IMR-90 (cell line): ENCODE measurements at regions not wholly inside any gene's neighbourhood (a gene's known extent, or its start where the extent isn't known, plus 50 kb on each side); places are given as distances from the start of the nearest gene placed in this dataset.

Experiments used
- ATAC-seq: fragments of 200-7000 bp; cut with Tn5 transposase; 2 replicates; pipeline ENCODE4 v1.9.1; 2020; ENCODE audit warnings: low read depth, mild to moderate bottlenecking, moderate library complexity
- BruUV-seq: library from RNA; stranded (reverse); fragments of 400-500 nt; replicated peaks from 2 replicates; lab custom pipeline; 2021; lab: Mats Ljungman, UMichigan
- CTCF ChIA-PET: fragments of 300-600 bp; formaldehyde crosslinking; extraction: SDS; loops from one replicate; lab custom pipeline; 2021; ENCODE audit warnings: antibody characterized with exemption; lab: Yijun Ruan, JAX
- POLR2A ChIA-PET: fragments of 300-600 bp; sonication (Branson Sonifier 250); formaldehyde crosslinking; loops from one replicate; lab custom pipeline; 2022; ENCODE audit warnings: antibody characterized with exemption; ENCODE audit not compliant: unreplicated experiment; lab: Charles Lee
- DNase-seq: peaks from one replicate; pipeline ENCODE4 v3.0.0; 2013
- H2AFZ ChIP-seq: replicated peaks from 2 replicates; pipeline ENCODE3; 2013; ENCODE audit warnings: low read length, mild to moderate bottlenecking; ENCODE audit not compliant: poor library complexity
- H2AK5ac ChIP-seq: 2 replicates; pipeline ENCODE4 v1.6.1; 2013; ENCODE audit warnings: low read depth, low read length, inconsistent platforms
- H2AK9ac ChIP-seq: replicated peaks from 2 replicates; pipeline ENCODE3; 2013; ENCODE audit warnings: mild to moderate bottlenecking, low read depth, low read length, moderate library complexity; ENCODE audit not compliant: poor library complexity
- H2BK120ac ChIP-seq: 2 replicates; pipeline ENCODE4 v1.6.1; 2013; ENCODE audit warnings: low read depth, low read length, inconsistent platforms
- H2BK15ac ChIP-seq: 3 replicates; pipeline ENCODE4 v1.6.1; 2013; ENCODE audit warnings: low read depth, low read length, inconsistent platforms
- H2BK20ac ChIP-seq: 2 replicates; pipeline ENCODE4 v1.6.1; 2013; ENCODE audit warnings: low read depth, mild to moderate bottlenecking, inconsistent platforms, low read length, moderate library complexity
- H2BK5ac ChIP-seq: 2 replicates; pipeline ENCODE4 v1.6.1; 2013; ENCODE audit warnings: mild to moderate bottlenecking, low read depth, low read length, inconsistent platforms; ENCODE audit not compliant: poor library complexity, severe bottlenecking
- H3K14ac ChIP-seq: replicated peaks from 2 replicates; pipeline ENCODE4 v1.6.1; 2013; ENCODE audit warnings: low read depth, low read length, inconsistent platforms
- H3K18ac ChIP-seq: 2 replicates; pipeline ENCODE4 v1.6.1; 2013; ENCODE audit warnings: low read depth, low read length, control low read depth
- H3K23ac ChIP-seq: 2 replicates; pipeline ENCODE4 v1.6.1; 2013; ENCODE audit warnings: low read depth, low read length, inconsistent platforms
- H3K27ac ChIP-seq: 2 replicates; pipeline ENCODE4 v1.5.1; 2013; ENCODE audit warnings: mild to moderate bottlenecking, control low read depth, low read length; ENCODE audit not compliant: insufficient read depth
- H3K27me3 ChIP-seq: 2 replicates; pipeline ENCODE4 v1.6.1; 2013; ENCODE audit warnings: low read length; ENCODE audit not compliant: control insufficient read depth, insufficient read depth
- H3K36me3 ChIP-seq: 2 replicates; pipeline ENCODE4 v1.6.1; 2013; ENCODE audit warnings: low read length, mixed read lengths; ENCODE audit not compliant: control insufficient read depth, insufficient read depth
- H3K4ac ChIP-seq: 2 replicates; pipeline ENCODE4 v1.6.1; 2013; ENCODE audit warnings: low read depth, low read length, inconsistent platforms
- H3K4me1 ChIP-seq: 2 replicates; pipeline ENCODE4 v1.6.1; 2013; ENCODE audit warnings: low read length, mixed read lengths; ENCODE audit not compliant: control insufficient read depth, insufficient read depth
- H3K4me2 ChIP-seq: 2 replicates; pipeline ENCODE4 v1.6.1; 2013; ENCODE audit warnings: low read depth, mild to moderate bottlenecking, control low read depth, low read length, moderate library complexity
- H3K4me3 ChIP-seq: 2 replicates; pipeline ENCODE4 v1.5.1; 2013; ENCODE audit warnings: low read depth, mild to moderate bottlenecking, control low read depth, low read length, moderate library complexity; ENCODE audit not compliant: insufficient read depth
- H3K56ac ChIP-seq: 2 replicates; pipeline ENCODE4 v1.6.1; 2013; ENCODE audit warnings: low read length, inconsistent platforms; ENCODE audit not compliant: insufficient read depth; ENCODE audit errors: extremely low read depth
- H3K79me1 ChIP-seq, 2 experiments: 2 replicates each; pipeline ENCODE4 v1.6.1; 2013; ENCODE audit warnings: low read length in 2 of 2, inconsistent platforms in 1 of 2, low read depth in 1 of 2
- H3K9ac ChIP-seq: 2 replicates; pipeline ENCODE4 v1.6.1; 2013; ENCODE audit warnings: low read depth, low read length, control low read depth
- H3K9me1 ChIP-seq: 2 replicates; pipeline ENCODE4 v1.6.1; 2013; ENCODE audit warnings: low read length, inconsistent platforms; ENCODE audit not compliant: insufficient read depth
- H3K9me3 ChIP-seq: 2 replicates; pipeline ENCODE4 v1.6.1; 2013; ENCODE audit warnings: low read length; ENCODE audit not compliant: control insufficient read depth, insufficient read depth
- H4K20me1 ChIP-seq: 2 replicates; pipeline ENCODE4 v1.6.1; 2013; ENCODE audit warnings: low read length, inconsistent platforms; ENCODE audit not compliant: insufficient read depth
- H4K5ac ChIP-seq: 2 replicates; pipeline ENCODE4 v1.6.1; 2013; ENCODE audit warnings: mild to moderate bottlenecking, low read depth, low read length, control low read depth
- H4K8ac ChIP-seq, 2 experiments: 2 replicates each; pipeline ENCODE4 v1.6.1; 2013; ENCODE audit warnings: low read depth in 2 of 2, low read length in 2 of 2, control low read depth in 1 of 2, inconsistent platforms in 1 of 2
- H4K91ac ChIP-seq: 2 replicates; pipeline ENCODE4 v1.6.1; 2013; ENCODE audit warnings: low read depth, low read length, inconsistent platforms; ENCODE audit not compliant: insufficient read depth
- CEBPB ChIP-seq: IDR thresholded peaks from 2 replicates; pipeline ENCODE4 v1.6.1; 2012; ENCODE audit warnings: low read depth, low read length, improper control_type of control experiment
- CHD1 ChIP-seq: IDR thresholded peaks from 2 replicates; pipeline ENCODE4 v1.6.1; 2012; ENCODE audit warnings: low read depth, low read length, improper control_type of control experiment
- FOS ChIP-seq: fragments of 150-350 bp; IDR thresholded peaks from 2 replicates; pipeline ENCODE4 v1.6.1; 2016; ENCODE audit warnings: low read depth, low read length
- MAFK ChIP-seq: IDR thresholded peaks from 2 replicates; pipeline ENCODE4 v1.6.1; 2012; ENCODE audit warnings: low read depth, low read length, improper control_type of control experiment
- MAZ ChIP-seq: IDR thresholded peaks from 2 replicates; pipeline ENCODE4 v1.6.1; 2012; ENCODE audit warnings: low read depth, mild to moderate bottlenecking, low read length, improper control_type of control experiment, moderate library complexity, borderline replicate concordance
- MXI1 ChIP-seq: IDR thresholded peaks from 2 replicates; pipeline ENCODE4 v1.6.1; 2012; ENCODE audit warnings: low read depth, mild to moderate bottlenecking, low read length, moderate library complexity, borderline replicate concordance
- NFE2L2 ChIP-seq: fragments of 150-350 bp; IDR thresholded peaks from 2 replicates; pipeline ENCODE4 v1.6.1; 2016; ENCODE audit warnings: low read depth, mild to moderate bottlenecking, low read length
- POLR2A ChIP-seq: IDR thresholded peaks from 2 replicates; pipeline ENCODE4 v1.6.1; 2012; ENCODE audit warnings: mild to moderate bottlenecking, low read depth, low read length
- RCOR1 ChIP-seq: IDR thresholded peaks from 2 replicates; pipeline ENCODE4 v1.6.1; 2012; ENCODE audit warnings: mild to moderate bottlenecking, low read length, improper control_type of control experiment; ENCODE audit not compliant: insufficient replicate concordance
- SMC3 ChIP-seq: fragments of 150-350 bp; IDR thresholded peaks from 2 replicates; pipeline ENCODE4 v1.6.1; 2016; ENCODE audit warnings: low read depth, mild to moderate bottlenecking, antibody characterized with exemption, low read length, moderate library complexity
- WGBS, 2 experiments: methylation state at CpG; one replicate each; pipeline versions ENCODE4 v1.1.5 to v1.1.7; 2013; ENCODE audit warnings: missing lambda C conversion rate in 2 of 2; ENCODE audit not compliant: insufficient read length in 1 of 2; ENCODE audit errors: extremely low coverage in 2 of 2; 5-methylcytosine and 5-hydroxymethylcytosine counted together
- dilution Hi-C: fragments of 300-500 bp; cut with HindIII; formaldehyde crosslinking; loops from one replicate; pipeline ENCODE4 v1.14.3; 2018; ENCODE audit warnings: low sequenced_read_pairs; ENCODE audit not compliant: unreplicated experiment
- in situ Hi-C: fragments of 300-500 bp; cut with MboI; formaldehyde crosslinking; loops from 3 replicates; pipeline ENCODE4 v1.14.3; 2019; ENCODE audit warnings: low sequenced_read_pairs, inconsistent platforms, mixed read lengths
- intact Hi-C: fragments of 100-400 bp; cut with micrococcal nuclease; formaldehyde crosslinking; loops from 2 replicates; pipeline ENCODE4 v1.10.0; 2022
- TF ChIP-seq, protein P1 (sequence below): fragments of 150-350 bp; IDR thresholded peaks from 2 replicates; pipeline ENCODE4 v1.6.1; 2016; ENCODE audit warnings: low read depth, mild to moderate bottlenecking, low read length, moderate library complexity, borderline replicate concordance
- TF ChIP-seq, protein P2 (sequence below): fragments of 150-350 bp; IDR thresholded peaks from 2 replicates; pipeline ENCODE4 v1.6.1; 2017; ENCODE audit warnings: mild to moderate bottlenecking, antibody characterized with exemption, low read length, low read depth
- TF ChIP-seq, protein P3 (sequence below): conservative IDR thresholded peaks from 2 replicates; pipeline ENCODE4 v1.5.1; 2012; ENCODE audit warnings: mild to moderate bottlenecking, low read depth, low read length, improper control_type of control experiment

DNA sequence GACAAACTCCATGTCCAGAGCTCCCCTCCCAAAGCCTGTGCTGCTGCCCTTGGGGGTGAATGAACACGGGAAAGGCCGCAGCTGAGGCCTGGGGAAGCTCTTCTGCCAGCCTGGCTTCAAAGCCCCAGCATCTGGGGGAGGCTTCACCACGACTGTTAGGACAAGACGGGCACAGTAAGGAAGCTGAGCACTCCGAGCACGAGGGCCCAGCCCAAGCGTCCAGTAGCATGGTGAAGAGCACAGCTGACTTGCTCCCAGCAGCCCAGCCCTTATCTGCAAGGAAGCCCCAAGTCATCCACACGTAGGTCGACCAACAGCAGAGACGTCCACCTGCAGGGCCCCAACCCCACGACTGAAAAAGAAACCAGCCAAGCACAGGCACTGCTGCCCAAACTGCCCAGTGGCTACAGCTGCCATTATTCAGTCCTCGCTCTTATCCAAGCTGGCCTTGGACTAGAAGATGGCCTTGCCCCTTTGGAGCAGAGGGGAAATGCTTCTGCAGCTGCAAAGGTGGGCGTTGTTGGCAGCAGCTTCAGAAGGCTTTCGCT, 62.5 kb downstream of the SHANK2 start:
- no peak overlapping the region for H3K4ac ChIP-seq
- H3K4me1 ChIP-seq, result no peaks in the 10 kb centered on the region
- H4K91ac ChIP-seq, result no peak overlapping the region
- H2AK9ac ChIP-seq, result no peak overlapping the region
- no peak overlapping the region for H2AFZ ChIP-seq
- no peak overlapping the region for H4K5ac ChIP-seq
- H3K9ac ChIP-seq, result no peak overlapping the region
- H3K9me3 ChIP-seq, result no peaks in the 10 kb centered on the region
- ChIA-PET CTCF (no interaction called here), POLR2A (no interaction called here)
- no peak overlapping the region for H2BK15ac ChIP-seq
- 55% methylated on average over 5 of the region's 14 CpGs; no CpG with 5 or more reads in 1 of the 2 experiments for WGBS, 2 experiments
- ATAC-seq (no peak), DNase-seq (no peak)
- no peaks in the 10 kb centered on the region for H3K79me1 ChIP-seq
- no peak overlapping the region for H3K18ac ChIP-seq
- no peak overlapping the region for H3K23ac ChIP-seq
- no peak overlapping the region for H3K4me2 ChIP-seq
- no peaks in the 10 kb centered on the region for H3K27me3 ChIP-seq
- H3K14ac ChIP-seq, result no peak overlapping the region
- no peak overlapping the region for H3K27ac ChIP-seq
- no peak overlapping the region for H2BK5ac ChIP-seq
- TF ChIP-seq, protein P1, sequence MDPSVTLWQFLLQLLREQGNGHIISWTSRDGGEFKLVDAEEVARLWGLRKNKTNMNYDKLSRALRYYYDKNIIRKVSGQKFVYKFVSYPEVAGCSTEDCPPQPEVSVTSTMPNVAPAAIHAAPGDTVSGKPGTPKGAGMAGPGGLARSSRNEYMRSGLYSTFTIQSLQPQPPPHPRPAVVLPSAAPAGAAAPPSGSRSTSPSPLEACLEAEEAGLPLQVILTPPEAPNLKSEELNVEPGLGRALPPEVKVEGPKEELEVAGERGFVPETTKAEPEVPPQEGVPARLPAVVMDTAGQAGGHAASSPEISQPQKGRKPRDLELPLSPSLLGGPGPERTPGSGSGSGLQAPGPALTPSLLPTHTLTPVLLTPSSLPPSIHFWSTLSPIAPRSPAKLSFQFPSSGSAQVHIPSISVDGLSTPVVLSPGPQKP, result no peak
- TF ChIP-seq MAFK (no peak), CHD1 (no peak), MXI1 (no peak), POLR2A (no peak), CEBPB (no peak), MAZ (no peak), NFE2L2 (no peak), RCOR1 (no peak), FOS (no peak), SMC3 (no peak)
- TF ChIP-seq, protein P2, sequence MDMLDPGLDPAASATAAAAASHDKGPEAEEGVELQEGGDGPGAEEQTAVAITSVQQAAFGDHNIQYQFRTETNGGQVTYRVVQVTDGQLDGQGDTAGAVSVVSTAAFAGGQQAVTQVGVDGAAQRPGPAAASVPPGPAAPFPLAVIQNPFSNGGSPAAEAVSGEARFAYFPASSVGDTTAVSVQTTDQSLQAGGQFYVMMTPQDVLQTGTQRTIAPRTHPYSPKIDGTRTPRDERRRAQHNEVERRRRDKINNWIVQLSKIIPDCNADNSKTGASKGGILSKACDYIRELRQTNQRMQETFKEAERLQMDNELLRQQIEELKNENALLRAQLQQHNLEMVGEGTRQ, result no peak
- TF ChIP-seq, protein P3, sequence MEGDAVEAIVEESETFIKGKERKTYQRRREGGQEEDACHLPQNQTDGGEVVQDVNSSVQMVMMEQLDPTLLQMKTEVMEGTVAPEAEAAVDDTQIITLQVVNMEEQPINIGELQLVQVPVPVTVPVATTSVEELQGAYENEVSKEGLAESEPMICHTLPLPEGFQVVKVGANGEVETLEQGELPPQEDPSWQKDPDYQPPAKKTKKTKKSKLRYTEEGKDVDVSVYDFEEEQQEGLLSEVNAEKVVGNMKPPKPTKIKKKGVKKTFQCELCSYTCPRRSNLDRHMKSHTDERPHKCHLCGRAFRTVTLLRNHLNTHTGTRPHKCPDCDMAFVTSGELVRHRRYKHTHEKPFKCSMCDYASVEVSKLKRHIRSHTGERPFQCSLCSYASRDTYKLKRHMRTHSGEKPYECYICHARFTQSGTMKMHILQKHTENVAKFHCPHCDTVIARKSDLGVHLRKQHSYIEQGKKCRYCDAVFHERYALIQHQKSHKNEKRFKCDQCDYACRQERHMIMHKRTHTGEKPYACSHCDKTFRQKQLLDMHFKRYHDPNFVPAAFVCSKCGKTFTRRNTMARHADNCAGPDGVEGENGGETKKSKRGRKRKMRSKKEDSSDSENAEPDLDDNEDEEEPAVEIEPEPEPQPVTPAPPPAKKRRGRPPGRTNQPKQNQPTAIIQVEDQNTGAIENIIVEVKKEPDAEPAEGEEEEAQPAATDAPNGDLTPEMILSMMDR, result no peak
- intact Hi-C loops (no loop called here), dilution Hi-C loops (no loop called here), in situ Hi-C loops (no loop called here)
- H3K9me1 ChIP-seq, result no peaks in the 10 kb centered on the region
- no peak overlapping the region for H2AK5ac ChIP-seq
- no peak overlapping the region for H2BK120ac ChIP-seq
- peaks cover 5% of the 10 kb centered on the region for H3K36me3 ChIP-seq
- no peaks in the 10 kb centered on the region; the same call in 1 of the 2 replicates for H4K20me1 ChIP-seq
- no peak overlapping the region for H3K56ac ChIP-seq
- H4K8ac ChIP-seq, result no peak overlapping the region
- H3K4me3 ChIP-seq, result no peak overlapping the region
- BruUV-seq, result no TSS peak
- H2BK20ac ChIP-seq, result no peak overlapping the region
